Heart left ventricle (tissue), 16 donors: ENCODE measurements at regions not wholly inside any gene's neighbourhood (a gene's known extent, or its start where the extent isn't known, plus 50 kb on each side); places are given as distances from the start of the nearest gene placed in this dataset.

Experiments
- ATAC-seq, 4 donors: fragments of 200-7000 bp; cut with Tn5 transposase; one replicate each; pipeline ENCODE4 v1.9.1; 2020 to 2022; ENCODE audit warnings: moderate library complexity in 4 of 4, mild to moderate bottlenecking in 3 of 4, moderate number of reproducible peaks in 1 of 4
- DNase-seq, 5 donors: peaks; one replicate each; pipeline ENCODE4 v3.0.0-alpha.2; 2020
- H3K27ac ChIP-seq, 12 donors: fragments of 200-600 bp; sonication (generic) in 4 of 12; one replicate each; pipeline versions ENCODE4 v1.5.0 to v1.8.0; 2016 to 2022; ENCODE audit warnings: mild to moderate bottlenecking in 2 of 12
- H3K27me3 ChIP-seq, 9 donors: fragments of 200-600 bp; sonication (generic) in 2 of 9; one replicate each; pipeline versions ENCODE4 v1.5.1 to v1.8.0; 2016 to 2022; ENCODE audit warnings: mild to moderate bottlenecking in 3 of 9
- H3K36me3 ChIP-seq, 9 donors: fragments of 200-600 bp; sonication (generic) in 2 of 9; one replicate each; pipeline versions ENCODE4 v1.5.0 to v1.8.0; 2018 to 2022; ENCODE audit warnings: mild to moderate bottlenecking in 2 of 9
- H3K4me1 ChIP-seq, 12 donors: fragments of 200-600 bp; sonication (generic) in 4 of 12; one replicate each; pipeline versions ENCODE4 v1.5.0 to v1.8.0; 2016 to 2022; ENCODE audit warnings: mild to moderate bottlenecking in 3 of 12
- H3K4me3 ChIP-seq, 12 donors: fragments of 200-600 bp; sonication (generic) in 4 of 12; one replicate each; pipeline versions ENCODE4 v1.5.0 to v1.8.0; 2017 to 2022; ENCODE audit warnings: mild to moderate bottlenecking in 9 of 12, moderate library complexity in 4 of 12
- H3K9me3 ChIP-seq, 12 donors: fragments of 200-600 bp; sonication (generic) in 4 of 12; one replicate each; pipeline versions ENCODE4 v1.5.0 to v1.8.0; 2016 to 2022; ENCODE audit warnings: mild to moderate bottlenecking in 1 of 12
- POLR2A ChIP-seq, 2 donors: fragments of 450-650 bp; IDR thresholded peaks; one replicate each; pipeline ENCODE4 v1.6.1; 2017; ENCODE audit warnings: antibody characterized with exemption in 2 of 2, mild to moderate bottlenecking in 2 of 2, moderate library complexity in 2 of 2
- WGBS, 4 donors: extraction: QIAGEN DNeasy Blood & Tissue Kit in 2 of 4; methylation state at CpG; one replicate each; pipeline versions ENCODE4 v1.1.5 to v1.1.7; 2013 to 2018; 5-methylcytosine and 5-hydroxymethylcytosine counted together
- intact Hi-C, 10 donors: fragments of 100-400 bp; cut with DNase I; formaldehyde crosslinking; loops; one replicate each; pipeline versions ENCODE4 v1.11.1 to v1.14.2; 2022
- TF ChIP-seq, protein P1 (sequence below), 12 donors: fragments of 200-600 bp; sonication (generic) in 4 of 12; IDR thresholded peaks; one replicate each; pipeline versions ENCODE4 v1.5.0 to v1.8.0; 2018 to 2022; ENCODE audit warnings: antibody characterized with exemption in 12 of 12, mild to moderate bottlenecking in 5 of 12
- donor health status: ischemic (EF 13 %, LVEDD 7.1; RV severe dilation, severe dysfunction).
- donor health status: healthy with polysubstance abuse.
- donor health status: DM: no; HTN: yes; CAD: no.
- donor health status: DM: no; HTN: no; CAD: no.
- donor health status: ischemic (EF 25% LVEDD 6.9; RV normal size, moderate dysfunction).
- donor health status: ischemic (EF 25% LVEDD 5.7; RV mildly dilated, moderate dysfunction).
- donor health status: healthy.
- donor health status: DM: yes; HTN: yes; CAD: no.
- donor health status: ischemic (EF 35%, LVEDD 5.7; RV mildly dilated, moderate dysfunction).
- donor health status: nonischemic (EF 11% LVEDD 7.7; RV severe dilation, severe dysfunction).
- donor health status: DM: yes; HTN: yes; CAD: no.
- donor health status: PGD.
- donor health status: ischemic (EF 29% LVEDD 5.4; RV normal size, mild dysfunction).
- donor health status: nonischemic (EF 23%, LVEDD 6.1; RV moderate dilation, normal function).

DNA sequence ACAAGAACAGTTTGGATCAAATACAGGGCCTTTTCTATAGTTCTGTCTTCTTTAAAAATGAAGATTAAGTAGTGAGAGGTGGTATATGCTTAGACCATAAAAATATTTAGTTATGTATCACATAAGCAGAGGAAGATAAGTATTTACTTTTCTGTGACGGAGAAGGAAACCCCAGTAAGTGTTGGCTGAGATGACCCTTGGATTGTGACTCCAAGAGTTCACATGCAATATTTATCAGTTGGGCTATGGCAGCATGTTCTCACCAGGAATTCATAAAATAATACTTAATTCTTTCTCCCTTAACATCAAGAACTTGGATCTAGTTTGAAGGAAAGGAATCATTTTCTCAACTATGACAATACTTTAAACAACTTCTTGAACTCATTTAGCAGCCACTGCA lies 98.4 kb upstream of the TBX18 start:
- no peak overlapping the region for H3K4me3 ChIP-seq
- no peaks in the 10 kb centered on the region for H3K27me3 ChIP-seq
- DNase-seq (no peak), ATAC-seq (no peak)
- no peak for TF ChIP-seq POLR2A (IDR thresholded peaks at IDR 0.05)
- TF ChIP-seq, protein P1, sequence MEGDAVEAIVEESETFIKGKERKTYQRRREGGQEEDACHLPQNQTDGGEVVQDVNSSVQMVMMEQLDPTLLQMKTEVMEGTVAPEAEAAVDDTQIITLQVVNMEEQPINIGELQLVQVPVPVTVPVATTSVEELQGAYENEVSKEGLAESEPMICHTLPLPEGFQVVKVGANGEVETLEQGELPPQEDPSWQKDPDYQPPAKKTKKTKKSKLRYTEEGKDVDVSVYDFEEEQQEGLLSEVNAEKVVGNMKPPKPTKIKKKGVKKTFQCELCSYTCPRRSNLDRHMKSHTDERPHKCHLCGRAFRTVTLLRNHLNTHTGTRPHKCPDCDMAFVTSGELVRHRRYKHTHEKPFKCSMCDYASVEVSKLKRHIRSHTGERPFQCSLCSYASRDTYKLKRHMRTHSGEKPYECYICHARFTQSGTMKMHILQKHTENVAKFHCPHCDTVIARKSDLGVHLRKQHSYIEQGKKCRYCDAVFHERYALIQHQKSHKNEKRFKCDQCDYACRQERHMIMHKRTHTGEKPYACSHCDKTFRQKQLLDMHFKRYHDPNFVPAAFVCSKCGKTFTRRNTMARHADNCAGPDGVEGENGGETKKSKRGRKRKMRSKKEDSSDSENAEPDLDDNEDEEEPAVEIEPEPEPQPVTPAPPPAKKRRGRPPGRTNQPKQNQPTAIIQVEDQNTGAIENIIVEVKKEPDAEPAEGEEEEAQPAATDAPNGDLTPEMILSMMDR (IDR thresholded peaks at IDR 0.05) = no peak
- H3K36me3 ChIP-seq = no peaks in the 10 kb centered on the region
- intact Hi-C loops = no loop called here
- H3K9me3 ChIP-seq = no peaks in the 10 kb centered on the region
- 59 to 75% (median 66%) methylated on average over 1 of the region's 1 CpG for WGBS, 4 donors
- no peak overlapping the region for H3K27ac ChIP-seq
- no peaks in the 10 kb centered on the region for H3K4me1 ChIP-seq

DNA sequence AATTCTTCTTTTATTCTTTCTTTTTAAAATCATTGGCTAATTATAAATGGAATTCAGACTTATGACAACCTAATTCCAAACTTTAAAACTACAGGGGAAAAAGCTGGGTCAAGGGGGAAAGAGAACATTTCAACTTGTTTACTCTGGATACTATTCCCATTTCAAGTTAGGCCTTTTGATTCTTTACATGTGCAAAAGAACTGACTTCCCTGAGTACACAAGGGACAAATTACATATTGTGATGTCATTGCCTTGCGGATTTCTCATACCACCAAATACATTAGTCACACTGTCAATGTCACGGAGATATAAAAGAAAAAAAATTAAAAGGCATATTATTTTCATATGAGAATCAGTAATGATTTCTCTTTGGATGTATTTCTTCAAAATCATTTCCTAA lies 96.5 kb upstream of the TBX18 start:
- Histone ChIP-seq H3K9me3 (no peaks in the 10 kb centered on the region), H3K27ac (no peak overlapping the region), H3K4me3 (no peak overlapping the region), H3K36me3 (no peaks in the 10 kb centered on the region), H3K4me1 (no peaks in the 10 kb centered on the region), H3K27me3 (no peaks in the 10 kb centered on the region)
- intact Hi-C loops = no loop called here
- 65 to 81% (median 76%) methylated on average over 2 of the region's 2 CpGs for WGBS, 4 donors
- ATAC-seq (no peak), DNase-seq (no peak)
- TF ChIP-seq, protein P1 (IDR thresholded peaks at IDR 0.05) = no peak
- TF ChIP-seq POLR2A (IDR thresholded peaks at IDR 0.05) = no peak

DNA sequence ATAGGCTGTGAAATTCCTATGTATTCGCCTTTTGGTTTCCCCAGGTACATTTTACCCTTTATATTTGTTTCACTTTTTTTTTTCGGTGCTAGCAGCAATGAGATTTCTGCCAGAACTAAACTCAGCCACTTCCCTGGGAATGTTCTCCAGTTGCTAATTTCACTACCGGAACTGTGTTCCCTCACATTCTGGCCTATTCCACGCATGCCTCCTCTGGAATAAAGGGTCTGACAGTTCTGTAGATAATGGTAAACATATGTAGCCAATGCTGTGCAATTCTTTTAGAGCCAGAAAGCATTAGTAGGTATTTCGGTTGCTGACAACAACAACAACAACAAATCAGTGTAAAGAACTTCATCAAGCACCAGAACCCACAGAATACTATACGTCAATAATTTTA lies 96.1 kb upstream of the TBX18 start:
- intact Hi-C loops = no loop called here
- Histone ChIP-seq H3K9me3 (no peaks in the 10 kb centered on the region), H3K36me3 (no peaks in the 10 kb centered on the region), H3K27me3 (no peaks in the 10 kb centered on the region), H3K4me1 (no peaks in the 10 kb centered on the region), H3K27ac (no peak overlapping the region), H3K4me3 (no peak overlapping the region)
- no peak for DNase-seq
- WGBS, 4 donors = 66 to 73% (median 73%) methylated on average over 6 of the region's 6 CpGs
- no peak for ATAC-seq
- TF ChIP-seq, protein P1 (IDR thresholded peaks at IDR 0.05) = no peak
- TF ChIP-seq POLR2A (IDR thresholded peaks at IDR 0.05) = no peak

DNA sequence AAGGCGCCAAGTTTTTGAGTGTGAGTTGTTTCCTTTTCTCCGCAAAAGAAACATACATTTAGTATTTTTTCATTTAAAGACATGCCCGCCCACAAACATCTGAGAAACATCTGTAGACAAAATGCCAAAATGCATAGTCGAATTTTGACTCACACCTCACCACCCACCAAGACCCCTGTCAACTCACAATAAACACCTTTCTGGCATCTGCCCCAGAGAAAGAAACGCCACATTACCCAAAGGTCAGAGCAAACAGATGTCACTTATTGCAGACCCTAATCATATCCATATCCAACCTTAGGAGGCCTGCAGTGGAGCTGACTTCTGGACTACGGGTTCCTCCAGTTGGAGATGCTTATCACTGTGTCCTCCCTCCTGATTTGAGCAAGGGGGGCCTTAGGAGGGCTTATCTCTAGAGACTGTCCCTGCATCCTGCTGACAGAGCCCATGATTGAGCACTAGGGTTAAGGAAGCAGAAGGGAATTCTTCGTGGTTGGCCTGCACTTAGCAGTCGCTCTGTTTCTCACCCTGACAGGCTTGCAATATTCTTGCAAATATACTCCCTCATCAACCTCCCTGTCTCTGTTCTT lies 90.5 kb upstream of the TBX18 start:
- intact Hi-C loops = no loop called here
- no peak for TF ChIP-seq POLR2A (IDR thresholded peaks at IDR 0.05)
- TF ChIP-seq, protein P1 (IDR thresholded peaks at IDR 0.05) = no peak

More for the DNA sequence above, 90.5 kb upstream of the TBX18 start:
- Histone ChIP-seq H3K4me3 (no peak overlapping the region), H3K27me3 (no peaks in the 10 kb centered on the region), H3K4me1 (no peaks in the 10 kb centered on the region), H3K9me3 (no peaks in the 10 kb centered on the region), H3K36me3 (no peaks in the 10 kb centered on the region), H3K27ac (no peak overlapping the region)
- 50 to 55% (median 55%) methylated on average over 8 of the region's 8 CpGs for WGBS, 4 donors
- ATAC-seq (no peak), DNase-seq (no peak)
